ENCODE measurements at regions not wholly inside any gene's neighbourhood (a gene's known extent, or its start where the extent isn't known, plus 50 kb on each side); places are given as distances from the start of the nearest gene placed in this dataset.

GRCh38 chr5:89498699-89499098 lies 615.7 kb upstream of the MEF2C start:
- no peak for DNase-seq (ENCODE audit: low read depth in 2 of 3, low spot score in 2 of 3)

DNA sequence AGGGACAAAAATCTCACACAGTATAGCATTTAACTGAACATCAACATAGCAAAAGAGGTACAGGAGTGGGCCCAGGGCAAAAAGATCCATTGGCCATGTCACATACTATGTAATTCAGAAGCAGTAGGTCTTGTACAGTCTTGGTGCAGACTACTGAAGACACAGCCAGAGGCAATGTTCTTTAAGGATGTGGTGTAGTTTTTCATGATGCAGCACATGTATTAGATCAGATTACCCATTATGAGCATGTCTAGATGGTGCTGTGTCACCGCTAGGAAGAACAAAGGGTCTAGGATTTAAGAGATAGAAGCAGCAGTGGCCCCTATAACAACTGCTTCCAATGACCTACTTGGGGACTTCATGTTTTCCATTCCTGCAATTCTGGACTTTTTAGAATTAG lies 610.4 kb upstream of the MEF2C start:
- no peak for DNase-seq (ENCODE audit: low read depth in 2 of 3, low spot score in 2 of 3)

GRCh38 chr5:89484962-89485361 lies 602.0 kb upstream of the MEF2C start:
- DNase-seq (ENCODE audit: low read depth in 2 of 3, low spot score in 2 of 3) = no peak

DNA sequence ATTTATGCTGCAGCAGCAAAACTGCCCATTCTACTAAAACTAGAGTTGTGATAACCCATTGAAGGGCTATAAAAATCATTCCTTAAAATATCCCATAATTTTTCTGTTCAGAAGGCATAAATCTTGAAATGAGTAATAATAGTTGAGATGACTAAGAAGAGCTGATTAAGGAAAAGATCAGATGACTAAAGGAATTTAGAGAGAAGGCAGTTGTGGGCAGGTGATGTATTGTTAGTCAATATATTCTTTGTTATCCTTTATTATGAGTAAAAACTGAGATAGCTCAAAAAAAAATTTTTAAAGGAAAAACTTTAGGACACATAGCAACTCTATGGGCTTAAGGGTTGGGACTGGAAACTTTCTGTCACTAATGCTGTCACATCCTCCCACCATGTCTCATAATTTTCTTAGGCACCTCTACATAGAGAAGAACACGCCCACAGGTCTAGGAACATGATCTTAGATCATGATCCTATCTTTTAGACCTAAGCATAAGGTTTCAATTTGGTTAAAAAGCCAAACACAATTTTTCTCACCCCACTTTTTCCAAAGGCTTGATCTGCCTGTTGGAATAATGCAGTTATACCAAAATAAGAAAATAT lies 597.5 kb upstream of the MEF2C start:
- no peak for DNase-seq (ENCODE audit: low read depth in 2 of 3, low spot score in 2 of 3)

GRCh38 chr5:89478851-89479250 lies 595.9 kb upstream of the MEF2C start:
- no peak for DNase-seq (ENCODE audit: low read depth in 2 of 3, low spot score in 2 of 3)

GRCh38 chr5:89473196-89473595 lies 590.2 kb upstream of the MEF2C start:
- DNase-seq (ENCODE audit: low read depth in 2 of 3, low spot score in 2 of 3) = no peak

DNA sequence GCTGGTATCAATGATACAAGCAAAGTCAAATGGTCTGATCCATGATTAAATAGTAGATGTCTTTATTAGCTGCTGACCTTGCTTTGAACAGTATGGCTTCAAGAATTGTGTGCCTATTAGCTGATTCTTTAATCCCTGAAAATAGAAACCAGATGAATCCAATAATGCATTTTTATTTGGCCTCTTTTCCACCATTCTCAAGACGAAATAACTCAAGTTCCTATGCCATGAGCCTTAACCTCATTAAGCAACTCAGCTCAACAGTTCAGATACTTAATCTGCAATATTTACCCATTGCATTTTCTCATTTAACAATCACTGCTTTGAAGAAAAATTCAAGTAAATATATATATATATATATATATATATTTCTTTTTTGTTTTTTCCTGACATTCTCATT lies 588.6 kb upstream of the MEF2C start:
- DNase-seq (ENCODE audit: low read depth in 2 of 3, low spot score in 2 of 3) = no peak

DNA sequence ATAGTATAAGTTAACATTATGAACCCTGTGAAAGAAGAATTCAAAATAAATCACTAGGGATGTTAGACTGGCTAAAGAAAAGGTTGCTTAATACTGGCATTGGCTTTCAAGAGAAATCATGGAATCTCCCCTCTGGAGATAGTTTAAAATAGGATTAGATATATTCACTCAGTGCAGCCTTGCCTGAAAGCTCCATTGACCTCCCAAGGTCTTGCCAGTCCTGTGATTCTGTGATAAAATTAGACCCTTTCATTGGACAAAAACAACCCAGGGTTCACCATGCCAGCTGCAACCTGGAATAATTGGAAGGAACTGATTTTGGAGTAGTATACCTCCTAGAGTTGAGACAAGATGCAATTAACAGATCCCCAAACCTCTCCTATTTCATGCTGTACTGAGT lies 588.1 kb upstream of the MEF2C start:
- no peak for DNase-seq (ENCODE audit: low read depth in 2 of 3, low spot score in 2 of 3)

DNA sequence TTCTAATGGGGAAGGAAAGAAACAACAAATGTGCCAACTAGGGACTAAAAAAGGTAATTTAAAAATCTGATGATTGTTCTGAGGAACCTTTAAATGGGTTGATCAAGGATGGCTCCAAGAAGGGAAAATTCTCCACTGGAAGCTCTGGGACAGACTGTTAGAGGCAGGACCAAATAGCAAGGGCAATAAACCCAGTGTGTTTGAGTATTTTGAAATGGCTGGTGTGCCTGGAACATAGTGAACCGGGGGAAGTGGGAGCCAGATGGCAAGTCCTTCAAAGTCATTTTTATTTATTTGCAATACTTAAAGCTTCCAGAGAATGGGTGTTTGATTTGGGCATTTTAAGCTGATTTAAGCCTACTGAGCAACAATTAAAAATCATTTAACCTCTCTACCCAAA lies 587.7 kb upstream of the MEF2C start:
- DNase-seq (ENCODE audit: low read depth in 2 of 3, low spot score in 2 of 3) = no peak

DNA sequence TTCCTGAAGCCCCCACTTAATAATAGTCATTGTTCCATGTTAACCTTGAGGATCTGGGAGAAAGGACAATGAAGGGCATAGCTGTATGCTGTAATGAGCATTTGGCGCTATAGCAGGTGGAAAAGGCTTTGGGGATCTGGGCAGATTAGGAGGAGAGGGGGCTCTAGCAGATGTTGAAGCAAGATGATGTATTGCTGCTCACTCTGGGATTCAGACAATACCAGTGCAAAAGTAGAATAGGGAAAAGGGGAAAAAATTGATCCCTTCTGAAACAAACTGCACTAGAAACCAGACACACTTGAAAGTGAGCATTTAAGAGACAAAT lies 575.3 kb upstream of the MEF2C start:
- DNase-seq (ENCODE audit: low read depth in 2 of 3, low spot score in 2 of 3) = no peak

- DNase-seq (ENCODE audit: low read depth in 2 of 3, low spot score in 2 of 3) = no peak
Observed at GRCh38 chr5:89457411-89458331, 574.7 kb upstream of the MEF2C start.

DNA sequence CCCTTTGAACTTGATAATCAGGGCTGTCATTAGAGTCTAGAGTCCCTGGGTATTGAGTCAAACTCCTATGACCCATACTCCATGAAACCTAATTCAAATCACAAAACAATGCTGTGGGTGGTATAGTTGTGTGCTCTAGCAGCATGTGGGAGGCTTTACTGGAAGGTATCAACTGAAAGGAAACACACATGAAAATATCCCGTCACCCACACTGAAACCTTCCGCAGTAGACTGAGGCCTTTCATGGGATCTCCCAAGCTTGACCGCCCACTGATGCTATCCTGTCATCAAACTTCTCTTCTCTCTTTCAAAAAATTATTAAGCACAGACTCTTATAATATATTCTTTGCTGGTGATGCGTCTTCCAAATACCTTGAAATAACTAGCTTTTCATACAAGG lies 569.1 kb upstream of the MEF2C start:
- no peak for DNase-seq (ENCODE audit: low read depth in 2 of 3, low spot score in 2 of 3)

DNA sequence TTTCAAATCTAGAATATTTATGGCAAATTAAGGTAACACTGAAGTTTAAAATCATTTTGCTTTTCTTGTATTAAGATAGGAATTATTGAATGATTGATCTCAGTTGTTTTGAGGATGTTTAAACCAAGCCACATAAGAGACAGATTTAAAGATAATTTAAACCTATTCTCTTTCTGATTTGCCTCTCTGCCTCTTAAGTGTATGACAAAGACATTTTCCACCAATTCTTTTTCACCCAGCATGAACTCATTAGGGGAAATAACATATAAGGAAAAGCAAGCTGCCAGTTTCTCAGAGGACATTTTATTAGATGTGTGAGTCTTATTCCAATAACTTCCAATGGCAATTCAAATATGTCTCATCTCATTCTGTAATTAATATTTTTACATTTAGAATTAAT lies 568.3 kb upstream of the MEF2C start:
- DNase-seq (ENCODE audit: low read depth in 2 of 3, low spot score in 2 of 3) = no peak

DNA sequence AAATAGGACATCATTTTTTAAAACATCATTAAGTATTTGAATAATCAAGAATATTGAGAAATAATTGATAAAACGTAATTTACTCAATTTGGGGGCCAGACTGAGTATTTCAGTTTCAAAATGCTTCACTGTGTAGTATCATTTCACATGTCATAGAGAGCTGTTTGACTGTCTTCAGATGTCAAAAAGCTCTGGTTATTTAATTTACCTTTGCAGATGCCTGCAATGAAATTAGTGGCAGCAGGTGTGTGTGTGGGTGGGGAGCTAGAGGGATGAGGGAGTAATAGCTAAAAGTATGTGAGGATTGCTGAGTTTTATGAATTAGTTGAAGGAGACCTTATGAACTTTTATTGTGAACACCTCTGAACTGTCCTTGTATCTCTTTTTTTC lies 567.2 kb upstream of the MEF2C start:
- no peak for DNase-seq (ENCODE audit: low read depth in 2 of 3, low spot score in 2 of 3)

- DNase-seq (ENCODE audit: low read depth in 2 of 3, low spot score in 2 of 3) = no peak
Observed at GRCh38 chr5:89449392-89450148, 566.6 kb upstream of the MEF2C start.

- DNase-seq (ENCODE audit: low read depth in 2 of 3, low spot score in 2 of 3) = no peak
Observed at GRCh38 chr5:89447027-89447426, 564.0 kb upstream of the MEF2C start.

DNA sequence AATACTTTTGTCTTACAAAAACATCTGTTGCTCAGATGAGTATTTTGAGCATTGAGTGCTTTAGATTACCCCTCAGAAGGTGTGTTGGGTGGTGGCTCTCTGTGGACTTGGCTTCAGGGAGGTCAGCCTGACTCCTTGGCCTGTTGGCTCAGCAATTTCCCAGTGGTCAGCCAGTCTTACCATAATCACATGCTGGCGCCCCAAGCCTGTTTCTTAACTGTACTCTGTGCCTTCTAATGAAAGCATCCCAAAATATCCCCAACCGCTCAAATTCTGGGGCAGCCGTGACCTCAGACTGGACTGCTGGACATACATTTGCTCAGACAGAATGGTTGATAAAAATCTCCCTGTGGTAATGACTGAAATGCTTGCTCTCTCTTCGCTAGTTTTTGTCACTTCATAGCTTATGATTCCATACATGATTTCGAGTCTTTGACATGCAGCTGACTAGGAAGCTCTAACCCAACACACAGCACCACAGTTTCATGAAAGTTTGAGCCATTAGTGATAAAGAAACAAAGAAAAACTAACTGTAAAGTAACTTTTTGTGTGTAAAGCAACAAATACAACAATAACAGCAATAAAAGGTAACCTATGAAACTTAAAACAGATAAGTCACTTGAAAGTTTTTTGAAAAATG lies 562.2 kb upstream of the MEF2C start:
- no peak for DNase-seq (ENCODE audit: low read depth in 2 of 3, low spot score in 2 of 3)

GRCh38 chr5:89444088-89444487 lies 561.1 kb upstream of the MEF2C start:
- no peak for DNase-seq (ENCODE audit: low read depth in 2 of 3, low spot score in 2 of 3)

GRCh38 chr5:89443508-89443907 lies 560.5 kb upstream of the MEF2C start:
- no peak for DNase-seq (ENCODE audit: low read depth in 2 of 3, low spot score in 2 of 3)

GRCh38 chr5:89441965-89442364 lies 559.0 kb upstream of the MEF2C start:
- no peak for DNase-seq (ENCODE audit: low read depth in 2 of 3, low spot score in 2 of 3)

GRCh38 chr5:89440670-89441069 lies 557.7 kb upstream of the MEF2C start:
- DNase-seq (ENCODE audit: low read depth in 2 of 3, low spot score in 2 of 3) = no peak

Measured in activated CD8-positive, alpha-beta memory T cell treated with anti-CD3 and anti-CD28 coated beads for 48 hours (primary cell).